WERI-Rb-1 (cell line): ENCODE measurements at regions not wholly inside any gene's neighbourhood (a gene's known extent, or its start where the extent isn't known, plus 50 kb on each side); places are given as distances from the start of the nearest gene placed in this dataset.

Experiments used
- DNase-seq: peaks from one replicate; pipeline ENCODE4 v3.0.0-alpha.2; 2020
- H3K27ac ChIP-seq: fragments of 250-450 bp; sonication (Bioruptor Pico); 2 replicates; pipeline ENCODE4 v1.5.1; 2020; ENCODE audit warnings: mild to moderate bottlenecking, moderate library complexity
- H3K27me3 ChIP-seq: fragments of 250-450 bp; sonication (Bioruptor Pico); 2 replicates; pipeline ENCODE4 v1.5.1; 2021; ENCODE audit warnings: mild to moderate bottlenecking, low read depth, moderate library complexity; ENCODE audit not compliant: insufficient read depth, severe bottlenecking
- H3K36me3 ChIP-seq: fragments of 250-450 bp; sonication (Bioruptor Pico); 2 replicates; pipeline ENCODE4 v1.5.1; 2020; ENCODE audit warnings: mild to moderate bottlenecking, moderate library complexity
- H3K4me3 ChIP-seq: 2 replicates; pipeline ENCODE4 v1.5.1; 2011; ENCODE audit warnings: low read depth, mild to moderate bottlenecking, control low read depth, low read length
- H3K9me3 ChIP-seq: fragments of 250-450 bp; sonication (Bioruptor Pico); 2 replicates; pipeline ENCODE4 v1.5.1; 2021; ENCODE audit warnings: mild to moderate bottlenecking, moderate library complexity; ENCODE audit not compliant: severe bottlenecking
- TF ChIP-seq, protein P1 (sequence below): IDR thresholded peaks from 2 replicates; pipeline ENCODE4 v1.5.1; 2011; ENCODE audit warnings: low read depth, mild to moderate bottlenecking, control low read depth, inconsistent platforms, low read length

DNA sequence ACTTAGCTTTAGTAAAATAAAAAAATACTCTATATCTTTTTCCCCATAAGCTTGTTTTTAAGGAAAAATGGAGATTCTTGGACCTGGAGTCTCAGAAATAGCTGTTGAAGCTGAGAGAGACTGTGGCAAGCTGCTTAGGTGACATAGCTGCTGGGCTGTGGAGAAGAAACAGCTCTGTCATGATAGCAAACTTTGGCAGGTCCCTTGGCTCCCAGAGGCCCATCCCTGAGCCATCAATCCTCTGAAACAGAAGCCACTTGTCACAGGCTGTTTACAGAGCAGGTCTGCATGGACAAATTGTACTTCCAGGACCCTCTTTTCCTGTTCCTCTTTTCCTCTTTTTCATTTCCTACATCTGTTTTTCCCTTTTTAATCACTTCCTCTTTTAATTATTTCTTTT is 1370.1 kb upstream of the CRIM1 start:
- no peak for DNase-seq
- Histone ChIP-seq H3K9me3 (no peaks in the 10 kb centered on the region), H3K27me3 (no peaks in the 10 kb centered on the region), H3K36me3 (no peaks in the 10 kb centered on the region), H3K27ac (no peak overlapping the region), H3K4me3 (no peak overlapping the region)
- TF ChIP-seq, protein P1, sequence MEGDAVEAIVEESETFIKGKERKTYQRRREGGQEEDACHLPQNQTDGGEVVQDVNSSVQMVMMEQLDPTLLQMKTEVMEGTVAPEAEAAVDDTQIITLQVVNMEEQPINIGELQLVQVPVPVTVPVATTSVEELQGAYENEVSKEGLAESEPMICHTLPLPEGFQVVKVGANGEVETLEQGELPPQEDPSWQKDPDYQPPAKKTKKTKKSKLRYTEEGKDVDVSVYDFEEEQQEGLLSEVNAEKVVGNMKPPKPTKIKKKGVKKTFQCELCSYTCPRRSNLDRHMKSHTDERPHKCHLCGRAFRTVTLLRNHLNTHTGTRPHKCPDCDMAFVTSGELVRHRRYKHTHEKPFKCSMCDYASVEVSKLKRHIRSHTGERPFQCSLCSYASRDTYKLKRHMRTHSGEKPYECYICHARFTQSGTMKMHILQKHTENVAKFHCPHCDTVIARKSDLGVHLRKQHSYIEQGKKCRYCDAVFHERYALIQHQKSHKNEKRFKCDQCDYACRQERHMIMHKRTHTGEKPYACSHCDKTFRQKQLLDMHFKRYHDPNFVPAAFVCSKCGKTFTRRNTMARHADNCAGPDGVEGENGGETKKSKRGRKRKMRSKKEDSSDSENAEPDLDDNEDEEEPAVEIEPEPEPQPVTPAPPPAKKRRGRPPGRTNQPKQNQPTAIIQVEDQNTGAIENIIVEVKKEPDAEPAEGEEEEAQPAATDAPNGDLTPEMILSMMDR = no peak

DNA sequence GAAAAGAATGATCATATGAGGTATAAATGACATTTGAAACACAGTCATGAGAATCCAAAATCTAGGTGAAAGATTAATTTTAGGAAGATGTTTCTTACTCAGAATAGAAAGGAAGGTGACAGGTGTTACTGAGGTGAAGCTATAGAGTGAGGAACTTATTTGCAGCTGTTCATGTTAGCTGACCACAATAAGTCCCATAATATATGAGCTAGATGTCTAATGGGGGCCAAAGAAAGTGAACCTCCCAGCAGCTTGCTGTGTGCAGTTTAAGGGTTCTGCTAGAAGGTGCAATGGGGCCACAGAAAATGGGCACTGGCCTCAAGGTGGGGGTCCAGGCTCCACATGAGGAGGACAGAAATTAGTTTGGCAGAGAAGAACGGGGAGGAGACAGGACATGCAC is 1374.9 kb upstream of the CRIM1 start:
- Histone ChIP-seq H3K27ac (no peak overlapping the region), H3K4me3 (no peak overlapping the region), H3K9me3 (no peaks in the 10 kb centered on the region), H3K27me3 (no peaks in the 10 kb centered on the region), H3K36me3 (no peaks in the 10 kb centered on the region)
- no peak for DNase-seq
- TF ChIP-seq, protein P1 = no peak

GRCh38 chr2:34979148-34979547 is 1376.4 kb upstream of the CRIM1 start:
- TF ChIP-seq, protein P1 = no peak
- DNase-seq = no peak
- no peak overlapping the region for H3K4me3 ChIP-seq
- H3K27ac ChIP-seq = no peak overlapping the region
- no peaks in the 10 kb centered on the region for H3K36me3 ChIP-seq
- no peaks in the 10 kb centered on the region for H3K9me3 ChIP-seq
- no peaks in the 10 kb centered on the region for H3K27me3 ChIP-seq

DNA sequence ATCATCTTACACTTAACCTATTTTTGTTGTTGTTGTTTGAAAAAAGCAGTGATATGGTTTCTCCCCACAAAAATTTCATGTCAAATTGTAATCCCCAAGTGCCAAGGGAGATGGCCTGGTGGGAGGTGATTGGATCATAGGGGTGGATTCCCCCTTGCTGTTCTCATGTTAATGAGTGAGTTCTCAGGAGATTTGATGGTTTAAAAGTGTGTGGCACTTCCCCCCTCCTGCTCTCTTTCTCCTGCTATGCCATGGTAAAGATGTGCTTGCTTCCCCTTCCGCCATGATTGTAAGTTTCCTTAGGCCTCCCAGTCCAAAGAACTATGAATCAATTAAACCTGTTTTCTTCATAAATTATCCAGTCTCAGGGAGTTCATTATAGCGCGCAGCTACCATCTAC is 1362.7 kb upstream of the FAM98A start:
- TF ChIP-seq, protein P1 = no peak
- Histone ChIP-seq H3K36me3 (no peaks in the 10 kb centered on the region), H3K4me3 (no peak overlapping the region), H3K27me3 (no peaks in the 10 kb centered on the region), H3K9me3 (no peaks in the 10 kb centered on the region), H3K27ac (no peak overlapping the region)
- no peak for DNase-seq

DNA sequence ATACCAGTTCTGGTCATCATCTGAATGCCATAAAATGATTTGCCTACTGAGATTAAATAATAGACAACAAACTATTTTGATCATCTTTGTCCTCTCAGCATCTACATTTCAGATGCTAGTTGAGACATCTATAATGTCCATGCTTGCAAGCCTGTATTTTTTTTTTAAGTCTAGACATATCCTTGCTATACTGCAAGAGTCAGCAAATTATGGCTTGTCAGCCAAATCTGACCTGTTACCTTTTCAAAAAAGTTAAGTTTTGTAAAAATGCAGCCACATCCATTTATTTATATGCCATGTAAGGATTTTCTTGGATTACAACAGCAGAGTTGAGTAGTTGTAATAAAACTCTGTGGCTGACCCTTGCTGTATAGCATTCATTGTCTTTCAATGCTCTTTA is 1355.7 kb upstream of the FAM98A start:
- no peaks in the 10 kb centered on the region for H3K27me3 ChIP-seq
- TF ChIP-seq, protein P1 = no peak
- DNase-seq = no peak
- no peaks in the 10 kb centered on the region for H3K9me3 ChIP-seq
- H3K4me3 ChIP-seq = no peak overlapping the region
- H3K27ac ChIP-seq = no peak overlapping the region
- no peaks in the 10 kb centered on the region for H3K36me3 ChIP-seq

DNA sequence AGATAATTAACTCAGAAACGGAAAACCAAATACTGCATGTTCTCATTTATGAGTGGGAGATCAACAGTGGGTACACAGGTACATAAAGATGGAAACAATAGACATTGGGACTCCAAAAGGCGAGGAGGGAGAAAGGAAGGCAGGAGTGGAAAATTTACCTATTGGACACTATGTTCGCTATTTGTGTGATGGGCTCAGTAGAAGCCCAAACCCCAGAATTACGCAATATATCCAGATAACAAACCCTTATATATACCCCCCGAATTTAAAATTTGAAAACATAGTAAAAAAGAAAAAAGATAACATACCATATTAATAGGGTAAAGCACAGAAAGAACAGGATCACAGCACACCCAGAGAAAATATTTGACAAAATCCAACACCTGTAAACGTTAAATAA is 1351.7 kb upstream of the FAM98A start:
- no peaks in the 10 kb centered on the region for H3K36me3 ChIP-seq
- no peak overlapping the region for H3K4me3 ChIP-seq
- no peak overlapping the region for H3K27ac ChIP-seq
- TF ChIP-seq, protein P1 = no peak
- no peaks in the 10 kb centered on the region for H3K9me3 ChIP-seq
- DNase-seq = no peak
- H3K27me3 ChIP-seq = no peaks in the 10 kb centered on the region
